ENCODE measurements at regions not wholly inside any gene's neighbourhood (a gene's known extent, or its start where the extent isn't known, plus 50 kb on each side); places are given as distances from the start of the nearest gene placed in this dataset.
A peak's percentile ranks its signal among the peaks of the same experiment; 100 is the strongest.
"Not testable (repeated sequence)": the region's sequence is repeated elsewhere in the genome, so short reads cannot be mapped to it uniquely, and the experiment has no call there.

DNA sequence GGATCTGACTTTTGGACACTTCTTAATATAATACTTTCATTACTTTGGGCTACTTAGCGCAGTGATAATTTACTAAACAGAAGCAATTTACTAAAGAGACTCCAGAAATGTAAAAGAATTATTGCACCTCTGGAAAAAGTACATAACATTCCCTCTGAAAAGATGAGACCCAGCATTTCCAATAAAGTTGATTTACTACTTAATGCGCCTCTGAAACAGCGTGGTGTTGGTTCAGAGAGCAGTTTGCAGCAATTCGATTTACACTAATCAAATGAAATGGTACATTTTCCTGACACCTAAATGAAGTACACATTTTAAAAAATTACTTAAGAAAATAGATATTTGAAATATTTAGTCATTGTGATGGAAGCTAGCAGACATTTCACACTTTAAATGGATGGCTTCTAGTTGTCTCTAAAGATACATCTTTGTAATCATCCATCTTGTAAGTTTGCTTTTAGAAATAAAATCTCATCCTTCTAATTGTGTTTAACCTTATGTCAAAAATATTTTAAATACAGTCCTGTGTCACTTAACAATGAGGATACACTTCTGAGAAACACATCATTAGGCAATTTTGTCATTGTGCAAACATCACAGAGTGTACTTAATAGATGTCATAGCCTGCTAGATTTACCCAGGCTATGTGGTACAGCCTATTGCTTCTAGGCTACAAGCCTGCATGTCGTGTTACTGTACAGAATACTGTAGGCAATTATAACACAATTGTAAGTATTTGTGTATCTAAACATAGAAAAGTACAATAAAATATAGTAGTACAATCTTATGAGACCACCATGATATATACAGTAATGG, 284.6 kb upstream of the UBE2E3 start:
- no peak for DNase-seq (ENCODE audit: low read depth)

DNA sequence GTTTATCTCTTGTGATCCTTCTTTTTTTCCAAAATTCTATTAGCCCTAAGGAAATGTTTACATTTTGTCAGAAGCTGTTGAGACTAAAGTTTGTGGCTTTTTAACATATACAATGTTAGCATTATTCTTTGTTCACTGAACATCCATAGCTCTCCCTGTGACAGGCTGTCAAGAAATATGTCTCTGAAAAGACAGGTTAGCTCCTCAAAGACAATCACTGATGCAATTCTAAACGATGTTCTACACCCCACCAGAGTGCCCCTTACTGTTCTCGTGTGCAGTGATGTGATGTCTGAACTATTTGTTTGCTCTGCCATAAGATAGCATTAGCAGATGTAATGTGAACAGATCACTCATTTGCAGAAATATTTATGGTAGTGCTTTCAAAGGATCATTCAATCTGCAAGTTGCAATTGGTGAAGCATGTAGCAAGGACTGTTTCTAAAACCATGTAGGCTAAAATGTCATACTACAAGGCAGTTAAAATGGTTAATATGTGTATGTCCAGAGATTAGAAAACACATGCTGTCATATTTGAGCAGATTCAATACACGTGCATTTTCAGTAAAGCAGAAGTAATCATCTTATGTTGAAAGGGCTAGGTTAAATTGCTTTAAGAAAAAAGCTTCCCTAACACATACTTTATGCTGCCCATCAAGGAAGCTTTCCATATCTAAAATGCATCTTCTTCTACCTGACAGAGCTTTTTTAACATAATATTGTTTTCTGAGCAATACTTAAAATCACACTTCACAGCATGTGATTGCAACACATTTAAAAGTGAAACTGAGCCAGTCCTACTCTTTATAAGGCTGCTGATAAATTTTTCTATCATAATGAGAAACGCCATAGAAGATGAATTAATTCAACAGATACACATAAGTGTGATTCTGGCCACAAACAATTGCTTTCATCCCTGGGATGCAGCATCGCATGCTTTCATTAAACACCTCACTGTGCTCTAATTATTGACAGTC, 285.7 kb upstream of the UBE2E3 start:
- no peak for DNase-seq (ENCODE audit: low read depth)

DNA sequence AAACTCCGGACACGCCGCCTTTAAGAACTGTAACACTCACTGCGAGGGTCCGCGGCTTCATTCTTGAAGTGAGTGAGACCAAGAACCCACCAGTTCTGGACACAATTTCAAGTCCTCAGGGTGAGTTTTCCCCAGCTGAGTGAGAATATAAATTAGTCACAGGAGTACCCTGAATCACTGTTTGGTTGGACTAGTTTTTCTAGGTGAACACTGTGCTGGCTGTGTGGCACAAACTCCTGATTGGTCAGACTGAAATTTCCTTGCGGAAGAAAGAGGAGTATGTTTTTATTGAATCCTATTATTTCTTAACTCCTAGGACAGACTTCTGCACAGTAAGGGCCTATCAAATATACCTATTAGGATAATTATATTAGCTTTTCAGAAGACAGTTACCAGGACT, 288.1 kb upstream of the UBE2E3 start:
- DNase-seq (ENCODE audit: low read depth) = no peak

DNA sequence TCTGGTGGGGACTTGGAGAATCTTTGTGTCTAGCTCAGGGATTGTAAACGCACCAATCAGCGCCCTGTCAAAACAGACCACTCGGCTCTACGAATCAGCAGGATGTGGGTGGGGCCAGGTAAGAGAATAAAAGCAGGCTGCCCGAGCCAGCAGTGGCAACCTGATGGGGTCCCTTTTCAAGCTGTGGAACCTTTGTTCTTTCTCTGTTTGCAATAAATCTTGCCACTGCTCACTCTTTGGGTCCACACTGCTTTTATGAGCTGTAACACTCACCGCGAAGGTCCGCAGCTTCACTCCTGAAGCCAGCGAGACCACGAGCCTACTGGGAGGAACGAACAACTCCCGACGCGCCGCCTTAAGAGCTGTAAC, 288.6 kb upstream of the UBE2E3 start:
- DNase-seq (ENCODE audit: low read depth) = not testable (repeated sequence)

DNA sequence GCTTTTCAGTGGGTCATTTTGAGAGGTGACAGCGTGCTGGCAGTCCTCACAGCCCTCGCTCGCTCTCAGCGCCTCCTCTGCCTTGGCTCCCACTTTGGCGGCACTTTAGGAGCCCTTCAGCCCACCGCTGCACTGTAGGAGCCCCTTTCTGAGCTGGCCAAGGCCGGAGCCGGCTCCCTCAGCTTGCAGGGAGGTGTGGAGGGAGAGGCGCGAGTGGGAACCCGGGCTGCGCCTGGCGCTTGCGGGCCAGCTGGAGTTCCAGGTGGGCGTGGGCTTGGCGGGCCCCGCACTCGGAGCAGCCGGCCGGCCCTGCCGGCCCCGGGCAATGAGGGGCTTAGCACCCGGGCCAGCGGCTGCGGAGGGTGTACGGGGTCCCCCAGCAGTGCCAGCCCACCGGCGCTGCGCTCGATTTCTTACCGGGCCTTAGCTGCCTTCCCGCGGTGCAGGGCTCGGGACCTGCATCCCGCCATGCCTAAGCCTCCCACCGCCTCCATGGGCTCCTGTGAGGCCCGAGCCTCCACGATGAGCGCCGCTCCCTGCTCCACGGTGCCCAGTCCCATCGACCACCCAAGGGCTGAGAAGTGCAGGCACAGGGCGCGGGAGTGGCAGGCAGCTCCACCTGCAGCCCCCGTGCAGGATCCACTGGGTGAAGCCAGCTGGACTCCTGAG, 289.1 kb upstream of the UBE2E3 start:
- not testable (repeated sequence) for DNase-seq (ENCODE audit: low read depth)

DNA sequence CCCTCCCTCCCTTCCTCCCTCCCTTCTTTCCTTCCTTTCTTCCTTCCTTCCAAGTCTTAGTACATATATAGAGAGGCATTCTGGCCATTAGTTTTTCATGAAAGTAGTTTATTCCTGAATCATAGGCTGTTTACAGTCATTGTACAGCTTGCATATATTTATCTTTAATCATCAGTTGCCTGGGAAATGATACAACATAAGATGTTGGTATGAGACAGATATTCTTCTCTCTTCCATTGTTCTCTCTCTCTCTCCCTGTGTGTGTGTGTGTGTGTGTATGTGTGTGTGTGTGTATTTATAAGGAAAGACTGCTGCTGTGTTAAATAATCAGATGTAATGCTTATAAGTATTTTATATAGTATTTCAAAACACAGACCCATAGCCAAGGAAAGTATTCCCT, 289.8 kb upstream of the UBE2E3 start:
- peak; percentile 22 for DNase-seq (ENCODE audit: low read depth)

DNA sequence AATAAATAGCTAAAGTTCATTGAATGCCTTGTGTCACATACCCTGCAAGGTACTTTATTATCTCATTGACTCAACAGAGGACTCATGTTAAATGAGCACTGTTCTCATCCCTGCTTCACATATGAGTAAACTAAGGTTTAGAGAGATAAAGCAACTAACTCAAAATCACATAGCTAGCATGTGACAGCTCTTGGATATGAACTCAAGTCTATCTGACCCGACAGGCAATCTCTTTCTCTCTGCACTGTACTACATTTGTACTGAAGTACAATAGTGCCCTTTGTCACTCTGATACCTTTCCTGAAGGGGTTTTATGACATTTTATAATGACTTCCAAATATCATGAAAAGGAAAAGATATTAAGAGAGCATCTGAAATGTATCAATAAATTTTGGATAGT, 297.5 kb upstream of the UBE2E3 start:
- DNase-seq (ENCODE audit: low read depth) = no peak

DNA sequence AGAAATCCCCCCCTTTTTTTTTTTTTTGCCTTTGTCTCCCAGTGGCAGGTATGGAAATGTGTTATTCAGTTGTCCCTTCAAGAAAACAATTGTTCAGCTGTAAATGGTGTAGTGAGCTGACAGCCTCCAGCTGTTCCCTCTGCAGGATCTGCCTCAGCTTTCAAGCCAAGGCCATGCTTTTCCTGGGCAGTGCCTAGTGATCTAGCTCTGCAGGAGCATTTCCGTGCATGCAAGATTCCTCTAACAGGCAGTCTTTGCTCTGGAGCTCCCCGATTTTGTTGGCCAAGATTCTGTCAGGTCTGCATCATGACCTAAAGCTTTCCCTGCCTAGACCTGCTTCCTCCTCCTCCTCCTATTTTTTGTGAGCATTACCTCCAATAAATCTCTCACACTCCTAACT, 300.7 kb upstream of the UBE2E3 start:
- no peak for DNase-seq (ENCODE audit: low read depth)

DNA sequence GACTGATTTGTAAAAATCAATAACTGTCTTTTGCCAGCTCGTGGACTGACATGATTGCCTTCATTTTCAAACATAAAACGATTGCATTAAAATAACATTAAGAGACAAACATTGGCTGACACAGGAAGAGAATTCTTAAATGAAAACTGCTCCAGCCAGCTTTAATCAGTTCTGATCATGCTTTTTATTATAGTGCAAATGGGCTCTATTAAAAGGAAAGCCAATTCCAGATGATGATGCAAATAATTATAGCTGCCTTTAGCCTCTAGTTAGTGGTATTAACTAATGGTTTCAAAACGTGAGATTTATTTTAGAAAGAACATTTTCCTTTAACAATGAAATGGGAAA, 301.8 kb upstream of the UBE2E3 start:
- no peak for DNase-seq (ENCODE audit: low read depth)

DNA sequence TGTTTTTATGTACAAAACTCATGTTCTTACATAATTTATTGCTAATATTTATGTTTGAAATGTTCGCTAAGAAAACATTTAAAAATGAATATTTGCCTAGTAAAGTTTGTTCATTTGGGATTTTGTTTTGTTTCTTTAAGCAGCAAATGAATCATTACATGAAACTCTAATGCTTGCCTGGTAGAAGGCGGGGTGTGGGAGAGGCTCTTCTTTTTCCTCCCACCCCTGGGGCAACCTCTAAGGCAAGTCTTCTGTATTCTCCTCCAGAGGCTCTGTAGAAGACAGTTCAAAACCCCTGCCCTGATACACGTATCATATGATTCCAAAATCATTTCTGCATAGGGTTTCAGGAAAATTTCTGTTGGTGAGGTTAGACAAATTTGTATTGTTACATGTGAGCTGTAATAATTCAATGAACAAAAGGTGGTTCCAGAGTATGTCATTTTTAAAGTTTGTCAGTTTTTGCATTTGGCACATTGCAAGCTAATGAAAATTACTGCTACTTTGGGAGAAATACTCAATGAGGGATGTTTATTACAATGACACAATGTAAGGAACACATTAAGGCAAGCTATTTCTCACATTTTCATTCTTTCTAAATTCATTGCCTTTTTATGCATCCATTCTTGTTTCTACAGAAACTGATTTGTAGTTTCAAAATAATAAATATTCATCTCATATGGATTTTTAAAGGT, 302.3 kb upstream of the UBE2E3 start:
- DNase-seq (ENCODE audit: low read depth) = no peak

DNA sequence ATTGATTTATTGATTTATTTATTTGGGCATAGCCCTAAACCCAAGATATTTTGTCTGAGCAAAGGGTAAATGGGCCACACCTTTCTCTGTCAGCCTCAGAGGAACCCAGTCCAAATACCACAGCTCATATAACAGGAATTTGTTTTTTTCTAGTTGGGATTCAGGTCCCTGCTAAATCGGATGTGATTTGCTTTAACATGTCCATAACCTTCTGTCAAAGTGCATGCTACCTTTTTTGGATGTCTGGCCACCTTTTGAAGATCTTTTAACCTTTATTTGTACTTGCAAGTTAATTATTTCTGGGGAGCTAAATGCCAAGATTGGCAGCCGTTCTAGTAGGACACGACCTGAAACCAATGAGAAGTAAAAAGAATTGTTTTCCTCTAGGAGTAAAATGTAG, 303.2 kb upstream of the UBE2E3 start:
- no peak for DNase-seq (ENCODE audit: low read depth)

DNA sequence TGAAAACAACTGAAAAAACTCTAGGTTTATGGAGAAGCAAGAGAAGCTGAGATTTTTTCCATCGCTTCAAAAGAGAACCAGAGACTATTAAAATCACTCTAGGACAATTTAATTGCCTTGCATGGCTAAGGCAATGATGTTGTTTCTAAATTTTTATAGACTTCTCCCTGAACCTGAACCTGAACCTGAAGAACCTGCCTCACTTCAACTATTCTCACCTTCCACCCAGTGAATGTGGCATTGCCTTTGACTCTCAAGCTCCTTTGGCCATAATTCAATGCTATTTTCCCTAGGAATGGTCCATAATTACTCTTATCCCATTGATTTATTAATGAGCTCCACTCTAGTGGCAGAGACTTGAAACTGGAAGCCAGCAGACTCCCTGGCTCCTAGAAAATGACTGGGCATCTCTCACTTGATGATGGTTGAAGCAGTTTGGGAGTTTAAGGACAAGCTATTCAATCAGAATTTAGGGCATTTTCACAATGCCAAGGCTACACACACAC, 303.8 kb upstream of the UBE2E3 start:
- DNase-seq (ENCODE audit: low read depth) = no peak

DNA sequence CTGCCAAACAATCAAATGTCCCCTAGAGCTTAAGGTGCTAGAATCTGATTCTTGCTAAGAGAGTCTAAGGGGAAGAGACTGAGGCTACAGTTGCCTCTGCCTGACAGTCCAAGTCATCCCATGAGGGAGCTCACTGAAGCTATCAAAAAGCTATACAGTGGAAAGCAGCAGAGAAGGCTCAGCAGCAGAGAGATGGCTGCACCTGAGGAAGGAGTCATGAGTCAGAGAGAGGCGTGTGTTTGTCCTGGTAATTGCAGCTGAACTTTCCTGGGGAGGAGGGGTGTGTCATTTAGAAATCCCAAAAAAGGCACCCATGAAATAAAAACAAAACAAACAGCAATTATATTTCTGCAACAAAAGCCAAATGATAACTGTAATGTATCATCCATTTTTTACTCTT, 305.2 kb upstream of the UBE2E3 start:
- no peak for DNase-seq (ENCODE audit: low read depth)

DNA sequence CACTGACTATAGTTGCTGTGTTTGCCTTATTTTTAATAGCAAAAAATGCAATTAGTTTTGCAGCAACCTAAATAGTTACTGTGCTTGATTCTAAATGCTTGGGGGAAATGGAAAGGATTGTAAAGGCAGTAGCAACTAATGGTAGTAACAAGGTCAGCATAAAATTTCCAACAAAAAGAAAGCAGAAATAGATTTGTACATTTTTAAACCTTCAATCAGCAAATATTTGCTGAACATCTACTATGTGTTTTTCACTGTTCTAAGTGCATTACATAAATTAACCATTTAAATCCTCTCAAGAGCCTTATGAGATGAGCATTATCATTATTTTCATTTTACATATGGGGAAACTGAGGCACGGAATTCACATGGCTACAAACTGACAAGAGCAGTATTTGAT, 308.0 kb upstream of the UBE2E3 start:
- DNase-seq (ENCODE audit: low read depth) = no peak

DNA sequence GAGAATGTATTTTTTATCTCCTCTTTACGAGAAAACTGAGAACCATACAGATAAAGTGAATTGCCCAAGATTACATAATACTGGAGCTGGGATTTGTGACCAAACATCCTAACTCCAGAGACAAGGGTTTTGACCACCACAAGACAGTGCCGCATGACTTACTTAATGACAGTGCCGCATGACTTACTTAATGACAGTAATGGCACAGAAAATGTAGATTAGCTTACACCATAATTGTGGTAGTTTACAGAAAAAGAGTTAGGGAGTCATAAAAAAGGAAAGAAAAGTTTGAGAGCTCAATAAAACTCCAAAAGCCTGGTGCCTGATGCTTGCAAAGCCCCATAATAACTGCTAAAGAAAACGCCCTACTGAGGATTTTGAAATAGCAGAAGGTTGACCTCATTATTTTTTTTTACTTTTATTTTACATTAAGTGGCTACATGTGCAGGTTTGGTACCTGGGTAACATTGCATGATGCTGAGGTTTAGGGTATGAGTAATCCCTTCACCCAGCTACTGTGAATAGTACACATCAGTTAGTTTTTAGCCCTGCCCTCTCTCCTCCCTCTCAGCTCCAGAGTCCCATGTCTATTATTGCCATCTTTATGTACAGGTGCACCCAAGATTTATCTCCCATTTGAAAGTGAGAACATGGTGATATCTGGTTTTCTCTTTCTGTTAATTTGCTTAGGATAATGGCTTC, 310.0 kb upstream of the UBE2E3 start:
- no peak for DNase-seq (ENCODE audit: low read depth)

DNA sequence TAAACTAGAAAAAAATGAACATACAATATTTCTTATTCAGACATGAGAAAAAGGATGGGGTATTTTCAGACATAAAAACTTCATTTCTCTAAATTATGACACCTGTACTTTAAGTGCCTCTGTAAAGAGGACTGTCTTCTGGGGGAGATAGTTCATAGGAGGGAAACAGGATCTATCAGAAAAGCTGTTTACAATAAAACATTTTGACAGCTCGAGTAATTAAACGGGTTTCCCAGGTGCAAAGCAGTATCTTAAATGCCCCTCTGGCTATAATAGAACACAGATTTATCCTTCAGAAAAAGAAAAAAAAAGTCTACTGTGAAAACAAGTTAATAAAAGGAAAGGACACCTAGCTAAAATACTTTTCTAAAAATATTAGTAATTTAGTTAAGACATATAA, 311.4 kb upstream of the UBE2E3 start:
- no peak for DNase-seq (ENCODE audit: low read depth)

DNA sequence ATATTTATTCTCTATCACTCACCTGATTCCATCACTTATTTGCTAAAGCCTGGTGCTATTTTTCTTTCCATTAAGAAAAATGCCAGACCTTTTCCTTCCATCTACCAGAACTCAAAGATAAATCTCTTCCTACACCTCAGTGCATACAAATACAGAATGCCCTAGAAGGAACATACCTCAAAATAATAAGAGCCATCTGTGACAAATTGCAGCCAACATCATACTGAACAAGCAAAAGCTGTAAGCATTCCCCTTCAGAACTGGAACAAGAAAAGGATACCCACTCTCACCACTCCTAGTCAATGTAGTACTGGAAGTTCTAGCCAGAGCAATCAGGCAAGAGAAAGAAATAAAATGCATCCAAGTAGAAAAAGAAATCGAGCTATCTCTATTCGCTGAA, 315.9 kb upstream of the UBE2E3 start:
- DNase-seq (ENCODE audit: low read depth) = no peak

DNA sequence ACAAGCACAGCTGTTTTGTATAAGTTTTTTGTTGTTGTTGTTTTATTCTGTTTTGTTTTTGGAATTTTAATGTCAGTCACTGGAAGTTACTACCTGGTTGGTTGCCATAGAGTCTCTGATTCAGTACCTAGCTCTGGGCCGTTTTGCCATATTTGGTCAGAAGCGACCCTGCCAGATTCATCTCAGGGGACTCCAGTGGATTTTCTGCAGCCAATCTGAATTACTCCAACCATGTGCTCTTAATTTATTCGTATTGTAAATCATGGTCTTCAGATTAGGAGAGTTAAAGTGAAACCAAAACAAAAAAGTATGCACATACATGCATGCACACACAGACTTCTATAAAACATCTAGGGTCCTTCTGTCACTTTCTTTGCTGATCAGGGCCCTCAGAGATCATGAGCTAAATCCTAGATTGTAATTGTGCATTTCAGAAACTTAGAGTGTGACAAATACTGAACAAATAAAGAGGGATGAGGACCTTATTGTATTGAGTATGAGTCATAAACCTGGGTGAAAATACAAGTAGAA, 317.4 kb upstream of the UBE2E3 start:
- peak; percentile 34 for DNase-seq (ENCODE audit: low read depth)

DNA sequence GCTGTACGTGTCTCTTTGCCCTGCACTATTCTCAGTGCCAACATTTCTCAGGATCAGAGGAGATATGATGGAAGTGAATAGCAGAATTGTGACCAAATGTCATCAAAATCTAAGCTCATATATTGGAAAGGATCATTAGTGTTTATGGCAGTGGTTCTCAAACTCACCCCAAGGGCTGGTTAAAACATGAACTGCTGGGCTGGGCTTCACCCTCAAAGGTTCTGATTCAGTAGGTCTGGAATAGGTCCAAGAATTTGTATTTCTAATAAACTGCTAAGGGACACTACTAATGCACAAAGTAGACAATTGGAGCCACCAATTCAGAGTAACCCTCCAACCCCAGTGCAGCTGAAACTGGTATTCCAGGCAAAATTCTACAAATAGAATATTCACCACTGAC, 317.9 kb upstream of the UBE2E3 start:
- peak; percentile 43 for DNase-seq (ENCODE audit: low read depth)

DNA sequence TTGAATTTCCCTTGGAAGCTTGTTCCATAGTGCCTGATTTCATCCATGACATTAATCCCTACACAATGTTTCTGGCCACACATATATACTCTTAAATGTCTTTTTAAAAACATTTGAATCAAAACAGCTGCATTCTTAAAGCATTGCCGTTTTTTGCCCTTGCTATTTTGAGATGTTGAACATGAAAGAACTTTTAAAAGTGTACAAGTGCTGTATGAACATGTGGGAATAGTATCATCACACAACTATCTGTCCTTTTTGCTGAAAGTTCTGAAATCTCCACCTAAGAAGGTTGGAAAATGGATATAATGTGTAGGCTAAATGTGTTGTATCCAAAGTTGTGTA, 318.7 kb upstream of the UBE2E3 start:
- no peak for DNase-seq (ENCODE audit: low read depth)

Data from M059J (cell line).